Muscle of arm (tissue), 1 donor: ENCODE measurements at regions not wholly inside any gene's neighbourhood (a gene's known extent, or its start where the extent isn't known, plus 50 kb on each side); places are given as distances from the start of the nearest gene placed in this dataset.
"Not testable (repeated sequence)": the region's sequence is repeated elsewhere in the genome, so short reads cannot be mapped to it uniquely, and the experiment has no call there.

Experiments
- DNase-seq: peaks from one replicate; pipeline ENCODE4 v3.0.0-alpha.2; 2013

- no peak for DNase-seq
These were observed 52.7 kb upstream of the ZCCHC13 start for GRCh38 chrX:74251006-74251930.

GRCh38 chrX:74250574-74250973, 53.4 kb upstream of the ZCCHC13 start:
- DNase-seq = no peak

DNA sequence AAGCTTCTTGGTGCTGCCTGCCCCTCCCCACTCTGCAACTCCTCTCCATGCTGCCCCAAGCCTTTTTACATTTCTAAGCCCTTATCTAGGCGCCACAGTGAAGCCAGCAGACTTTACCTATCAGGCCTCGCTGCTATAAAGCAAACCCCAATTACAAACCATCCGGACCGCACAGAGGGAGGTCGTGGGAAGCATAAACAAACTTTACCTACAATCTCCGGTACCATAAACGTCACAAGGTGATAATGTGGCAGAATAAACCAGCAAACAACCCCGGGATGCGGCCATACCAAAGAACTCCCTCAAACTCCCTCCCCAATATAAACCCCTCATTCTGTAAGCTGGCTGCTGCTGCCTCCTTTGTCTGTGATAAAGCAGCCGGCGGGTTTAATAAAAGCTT, 54.0 kb upstream of the ZCCHC13 start:
- DNase-seq = no peak

- DNase-seq = no peak
These were observed 55.1 kb upstream of the ZCCHC13 start for GRCh38 chrX:74248889-74249288.

GRCh38 chrX:74246524-74246923, 57.5 kb upstream of the ZCCHC13 start:
- DNase-seq = no peak

GRCh38 chrX:74242484-74243138, 61.4 kb upstream of the ZCCHC13 start:
- no peak for DNase-seq

- no peak for DNase-seq
These were observed 61.9 kb upstream of the ZCCHC13 start for GRCh38 chrX:74242050-74242449.

GRCh38 chrX:74238771-74239170, 65.2 kb upstream of the ZCCHC13 start:
- no peak for DNase-seq

GRCh38 chrX:74234818-74235217, 69.2 kb upstream of the ZCCHC13 start:
- no peak for DNase-seq

DNA sequence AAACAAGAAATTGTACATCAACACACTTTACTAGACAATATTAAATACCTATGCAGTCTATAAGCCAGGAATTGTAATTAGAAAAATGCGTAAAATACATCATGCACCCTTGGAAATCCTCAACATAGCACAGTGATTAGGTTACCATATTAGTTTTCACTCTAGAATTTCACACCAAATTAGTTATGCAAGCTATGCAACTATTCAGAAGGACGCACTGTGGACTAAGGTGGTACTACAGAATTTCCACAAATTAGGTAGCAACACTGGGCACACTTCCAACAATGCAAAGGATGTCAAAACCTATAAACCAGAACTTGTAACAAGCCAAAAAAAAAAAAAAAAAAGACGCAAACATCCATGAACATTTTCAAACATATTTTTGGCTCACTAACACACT, 71.1 kb upstream of the ZCCHC13 start:
- DNase-seq = no peak

- no peak for DNase-seq
These were observed 72.4 kb upstream of the ZCCHC13 start for GRCh38 chrX:74231625-74232024.

DNA sequence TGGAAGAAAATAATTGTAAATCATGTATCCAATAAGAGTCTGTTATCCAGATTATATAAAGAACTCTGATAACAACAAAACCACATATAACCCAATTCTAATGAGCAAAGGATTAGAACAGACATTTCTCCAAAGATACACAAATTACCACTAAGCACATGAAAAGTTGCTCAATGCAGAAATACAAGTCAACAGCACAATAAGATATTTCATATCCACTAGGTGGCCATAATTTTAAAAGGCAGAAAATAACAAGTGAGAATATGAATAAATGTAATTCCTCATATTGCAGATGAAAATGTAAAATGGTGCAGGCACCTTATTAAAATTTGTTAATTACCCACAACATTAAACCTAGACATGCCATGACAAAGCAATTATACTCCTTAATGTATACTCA, 73.9 kb upstream of the ZCCHC13 start:
- DNase-seq = no peak

- DNase-seq = no peak
These were observed 78.9 kb upstream of the ZCCHC13 start for GRCh38 chrX:74225111-74225510.

DNA sequence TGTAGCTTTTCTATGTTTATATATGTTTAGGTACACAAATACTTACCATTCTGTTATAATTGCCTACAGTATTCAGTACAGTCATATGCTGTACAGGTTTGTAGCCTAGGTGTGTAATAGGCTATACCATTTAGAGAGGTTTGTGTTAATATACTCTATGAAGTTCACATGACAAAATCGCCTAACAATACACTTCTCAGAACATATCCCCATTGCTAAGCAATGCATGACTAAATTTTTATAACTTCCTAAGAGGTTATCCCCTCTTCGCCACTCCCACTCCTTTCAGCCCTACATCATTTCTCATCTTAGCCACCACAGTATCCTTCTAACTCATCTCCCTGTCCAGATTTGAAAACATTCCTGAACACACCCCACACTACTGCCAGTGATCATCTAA, 83.7 kb upstream of the ZCCHC13 start:
- DNase-seq = no peak

DNA sequence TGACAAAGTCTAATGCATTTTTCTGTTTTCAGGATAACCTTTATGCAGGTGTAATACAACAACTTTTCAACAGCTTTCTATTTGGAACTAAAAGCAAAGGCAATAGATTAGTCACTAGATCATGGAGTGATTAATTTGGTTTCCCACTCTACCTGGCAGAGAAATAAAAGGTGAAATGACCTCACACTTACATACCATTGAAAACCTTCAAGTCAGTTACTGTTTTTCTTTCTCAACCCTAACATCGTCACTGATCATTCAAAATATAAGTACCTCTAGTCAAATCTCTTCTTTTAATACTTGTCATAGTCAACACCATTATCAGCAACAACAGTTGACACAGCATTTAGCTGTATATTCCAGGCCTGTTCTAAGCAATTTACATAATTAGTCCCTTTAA, 85.1 kb upstream of the ZCCHC13 start:
- DNase-seq = no peak

DNA sequence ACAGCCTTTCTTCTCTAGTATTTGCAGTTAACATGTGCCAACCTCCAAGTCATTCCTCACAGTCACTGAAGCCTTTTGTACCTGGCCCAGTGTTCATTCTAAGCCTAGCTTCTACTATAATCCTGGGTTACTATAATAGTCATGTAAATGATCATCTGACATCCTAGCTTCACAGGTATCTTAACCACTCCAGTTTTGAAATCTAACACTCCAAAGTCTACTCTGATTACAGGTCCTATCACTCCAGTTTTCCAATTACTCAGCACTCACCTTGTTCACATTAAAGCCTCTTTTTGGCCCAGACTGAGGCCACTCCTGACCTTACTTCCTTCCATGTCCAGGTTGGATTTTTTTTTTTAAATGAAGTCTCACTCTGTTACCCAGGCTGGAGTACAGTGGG, 87.6 kb upstream of the ZCCHC13 start:
- no peak for DNase-seq

GRCh38 chrX:74211911-74212310, 92.1 kb upstream of the ZCCHC13 start:
- no peak for DNase-seq

DNA sequence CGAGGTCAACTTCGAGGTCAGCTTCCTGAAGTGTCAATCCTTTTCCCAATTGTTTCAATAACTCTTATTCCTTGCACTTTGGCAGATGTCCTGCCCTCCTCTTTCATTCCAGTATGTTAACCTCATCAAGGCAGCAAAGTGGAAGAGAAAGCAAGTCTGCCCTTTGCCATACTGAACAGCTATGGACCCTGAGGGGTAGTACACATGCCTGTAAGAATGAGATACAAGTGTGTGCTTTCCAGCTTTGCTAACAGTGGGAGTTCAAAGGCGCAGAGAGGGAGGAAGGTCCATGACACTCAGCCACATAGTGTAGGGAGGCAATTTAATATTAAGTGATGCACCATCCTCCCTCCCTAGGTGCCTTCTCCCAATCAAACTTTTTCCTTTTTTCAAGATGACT, 96.4 kb upstream of the ZCCHC13 start:
- DNase-seq = no peak

GRCh38 chrX:74195605-74196004, 108.4 kb upstream of the ZCCHC13 start:
- DNase-seq = no peak

DNA sequence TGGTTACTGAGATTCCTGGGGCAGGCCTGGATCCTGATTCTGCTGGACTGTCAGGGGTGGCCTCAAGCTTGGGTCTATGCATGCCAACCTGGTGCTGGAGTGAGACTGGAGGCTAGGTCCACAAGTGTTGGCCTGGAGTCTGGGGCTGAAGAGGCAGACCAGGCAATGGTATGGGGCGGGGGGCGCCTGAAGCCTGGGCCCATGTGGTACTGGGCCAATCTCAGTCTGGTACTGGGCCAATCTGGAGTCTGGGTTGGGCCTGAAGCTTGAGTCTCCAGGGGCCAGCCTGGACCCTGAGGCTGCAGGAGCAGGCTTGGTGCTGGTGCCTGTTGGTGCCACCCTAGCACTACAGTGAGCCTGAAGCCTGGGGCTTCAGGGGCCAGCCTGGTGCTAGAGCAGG, 108.9 kb upstream of the ZCCHC13 start:
- DNase-seq = no peak

DNA sequence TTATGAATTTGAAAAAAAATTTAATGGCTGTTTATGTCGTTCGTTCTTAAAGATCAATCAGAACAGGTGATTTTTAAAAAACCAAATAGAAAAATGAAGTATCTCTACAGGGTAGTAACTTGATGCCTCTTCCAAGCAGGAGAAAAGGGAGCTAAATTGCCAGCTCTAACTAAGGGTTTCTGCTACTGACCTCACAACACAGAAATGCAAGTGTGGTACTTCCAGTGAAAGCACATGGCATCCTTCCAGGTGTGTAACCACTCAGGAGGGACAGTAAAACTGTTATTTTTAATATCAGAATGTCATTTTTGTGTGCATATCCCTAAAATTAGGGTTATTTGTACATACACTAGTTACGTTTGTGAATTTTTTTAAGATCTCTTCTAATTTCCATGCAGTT, 116.8 kb upstream of the ZCCHC13 start:
- no peak for DNase-seq

GRCh38 chrX:74183047-74183446, 120.9 kb upstream of the ZCCHC13 start:
- DNase-seq = not testable (repeated sequence)

DNA sequence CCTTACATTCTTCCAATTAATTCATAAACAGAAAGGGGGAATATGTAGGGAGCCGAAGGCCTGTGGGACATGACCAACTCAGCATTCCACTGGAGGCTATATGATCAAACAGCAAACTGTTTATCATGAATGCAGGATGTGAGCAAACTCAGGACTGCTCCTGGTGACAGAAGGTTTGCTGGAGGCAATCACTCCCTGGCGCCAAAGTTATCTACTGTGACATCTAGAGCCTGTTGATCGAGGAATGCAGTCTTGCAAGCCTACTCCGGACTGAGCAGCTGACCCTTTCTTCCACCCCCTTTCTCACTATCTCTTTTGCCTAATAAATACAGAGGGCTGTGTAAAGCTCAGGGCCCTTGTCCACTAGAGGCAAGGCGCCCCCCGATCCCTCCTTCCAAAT, 122.0 kb upstream of the ZCCHC13 start:
- not testable (repeated sequence) for DNase-seq

GRCh38 chrX:74180716-74181115, 123.3 kb upstream of the ZCCHC13 start:
- no peak for DNase-seq
